Lower leg skin (tissue), 3 donors: ENCODE measurements at regions not wholly inside any gene's neighbourhood (a gene's known extent, or its start where the extent isn't known, plus 50 kb on each side); places are given as distances from the start of the nearest gene placed in this dataset.

ENCODE experiments used
- CTCF ChIP-seq, 3 donors: fragments of 450-650 bp; IDR thresholded peaks; one replicate each; pipeline ENCODE4 v1.5.1; 2016; ENCODE audit warnings: antibody characterized with exemption in 3 of 3, mild to moderate bottlenecking in 3 of 3, moderate library complexity in 2 of 3
- POLR2A ChIP-seq, 2 donors: fragments of 450-650 bp; IDR thresholded peaks; one replicate each; pipeline ENCODE4 v1.6.1; 2016 to 2017; ENCODE audit warnings: antibody characterized with exemption in 2 of 2, mild to moderate bottlenecking in 1 of 2, moderate library complexity in 1 of 2

GRCh38 chr2:176583607-176584006, 314.4 kb downstream of the MTX2 start:
- TF ChIP-seq CTCF (IDR thresholded peaks at IDR 0.05) (no peak), POLR2A (IDR thresholded peaks at IDR 0.05) (no peak)
